ENCODE measurements at regions not wholly inside any gene's neighbourhood (a gene's known extent, or its start where the extent isn't known, plus 50 kb on each side); places are given as distances from the start of the nearest gene placed in this dataset.

DNA sequence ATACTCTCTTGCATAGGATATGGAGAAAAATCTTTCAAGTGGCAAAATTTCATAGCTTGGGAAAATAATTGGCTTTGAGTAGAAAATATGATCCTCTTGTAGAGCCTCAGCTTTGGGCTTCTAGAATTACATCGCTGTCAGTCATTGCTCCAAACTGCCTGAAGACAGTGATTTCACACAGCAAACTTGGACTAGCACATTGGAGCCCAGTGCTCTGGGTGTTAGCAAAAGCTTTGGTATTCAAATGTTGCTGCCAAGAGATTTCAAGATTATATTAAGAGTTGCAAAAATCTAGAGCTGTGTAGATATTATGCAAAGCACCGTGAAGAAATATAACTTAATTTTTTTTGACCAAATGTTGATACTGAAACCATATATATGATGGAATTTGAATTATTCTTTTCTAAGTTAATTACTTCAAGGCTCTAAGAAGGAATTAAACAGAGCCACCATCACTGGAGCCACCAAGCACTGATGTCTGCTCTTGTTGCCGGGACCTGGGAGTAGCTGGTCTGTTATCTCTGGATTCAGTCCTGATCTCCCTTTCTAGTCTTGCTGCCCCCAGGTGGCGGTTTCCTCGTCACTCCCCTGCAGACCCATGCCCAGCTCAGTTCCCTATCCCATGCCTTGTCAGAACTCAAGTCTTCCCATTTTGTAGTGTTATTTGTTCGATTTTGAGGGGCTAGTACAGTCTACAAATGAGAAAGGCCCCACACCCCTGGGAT is 260.7 kb upstream of the SFRP2 start:
- CTCF ChIA-PET: interaction anchor here (1.1 kb wide), 1 partner anchor 22 kb away, joined by 3 read pairs; no protein-coding TSS in a partner anchor
- TF ChIP-seq, protein P1, sequence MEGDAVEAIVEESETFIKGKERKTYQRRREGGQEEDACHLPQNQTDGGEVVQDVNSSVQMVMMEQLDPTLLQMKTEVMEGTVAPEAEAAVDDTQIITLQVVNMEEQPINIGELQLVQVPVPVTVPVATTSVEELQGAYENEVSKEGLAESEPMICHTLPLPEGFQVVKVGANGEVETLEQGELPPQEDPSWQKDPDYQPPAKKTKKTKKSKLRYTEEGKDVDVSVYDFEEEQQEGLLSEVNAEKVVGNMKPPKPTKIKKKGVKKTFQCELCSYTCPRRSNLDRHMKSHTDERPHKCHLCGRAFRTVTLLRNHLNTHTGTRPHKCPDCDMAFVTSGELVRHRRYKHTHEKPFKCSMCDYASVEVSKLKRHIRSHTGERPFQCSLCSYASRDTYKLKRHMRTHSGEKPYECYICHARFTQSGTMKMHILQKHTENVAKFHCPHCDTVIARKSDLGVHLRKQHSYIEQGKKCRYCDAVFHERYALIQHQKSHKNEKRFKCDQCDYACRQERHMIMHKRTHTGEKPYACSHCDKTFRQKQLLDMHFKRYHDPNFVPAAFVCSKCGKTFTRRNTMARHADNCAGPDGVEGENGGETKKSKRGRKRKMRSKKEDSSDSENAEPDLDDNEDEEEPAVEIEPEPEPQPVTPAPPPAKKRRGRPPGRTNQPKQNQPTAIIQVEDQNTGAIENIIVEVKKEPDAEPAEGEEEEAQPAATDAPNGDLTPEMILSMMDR (IDR thresholded peaks at IDR 0.05; ENCODE audit: control extremely low read depth, extremely low read depth, low read depth, missing control alignments): no peak
- no peak for DNase-seq (ENCODE audit: extremely low spot score)
- POLR2A ChIA-PET: no interaction called here

DNA sequence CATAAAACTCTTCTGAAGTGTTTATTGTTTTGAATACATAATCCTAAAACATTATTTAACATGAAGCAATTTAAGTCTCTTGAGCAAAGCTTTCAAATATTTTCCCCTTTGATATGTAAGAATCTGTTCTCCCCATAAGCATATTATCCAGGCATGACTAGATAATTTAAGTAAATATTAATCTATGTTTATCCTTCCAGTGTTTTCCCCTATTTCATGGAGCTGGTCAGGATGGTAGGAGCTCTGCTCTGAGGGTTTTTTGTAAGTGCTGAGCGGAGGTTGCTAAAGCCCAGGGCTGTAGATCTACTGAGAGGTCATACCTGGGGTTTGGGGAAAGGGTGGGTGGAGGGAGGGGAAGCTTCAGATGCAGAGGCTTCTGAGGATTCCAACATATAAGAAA is 258.9 kb upstream of the SFRP2 start:
- TF ChIP-seq, protein P1 (IDR thresholded peaks at IDR 0.05; ENCODE audit: control extremely low read depth, extremely low read depth, low read depth, missing control alignments): no peak
- no peak for DNase-seq (ENCODE audit: extremely low spot score)
- CTCF ChIA-PET: interaction anchor here (1.5 kb wide), 1 partner anchor 20 kb away, joined by 4 read pairs; no protein-coding TSS in a partner anchor
- POLR2A ChIA-PET: no interaction called here

DNA sequence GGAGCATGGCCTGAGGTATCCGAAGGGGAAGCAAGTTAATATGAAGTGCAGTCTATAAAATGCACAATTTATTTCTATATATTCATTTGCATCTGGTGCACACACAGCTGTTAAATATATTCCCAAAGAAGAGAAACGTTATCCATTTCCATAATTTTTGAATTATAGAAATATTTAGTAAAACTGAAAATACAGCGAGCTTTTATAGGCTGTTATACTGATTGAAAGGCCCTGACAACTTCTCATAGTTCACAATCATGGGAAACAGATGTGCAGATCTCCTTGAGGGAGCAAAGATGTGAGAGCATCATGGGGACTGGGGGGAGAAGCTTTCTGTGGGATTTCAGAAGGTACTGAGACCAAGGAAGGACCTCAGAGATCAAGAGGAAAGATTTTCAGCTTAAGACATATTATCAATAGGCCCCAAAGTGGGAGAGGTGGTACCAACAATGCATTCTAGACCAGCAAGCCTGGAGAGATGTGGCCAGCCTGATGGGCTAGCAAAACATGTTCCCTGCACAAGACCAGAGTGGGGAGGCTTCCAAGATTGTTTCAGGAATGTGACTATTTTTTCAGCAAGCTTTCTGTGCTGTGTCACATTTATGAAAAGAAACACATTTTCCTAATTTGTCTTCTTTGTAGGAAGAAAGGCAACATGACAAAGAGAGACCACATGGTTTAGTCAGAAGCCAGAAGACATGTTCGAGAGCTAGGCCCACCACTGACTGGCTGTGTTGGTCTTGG is 256.0 kb upstream of the SFRP2 start:
- CTCF ChIA-PET: no interaction called here

DNA sequence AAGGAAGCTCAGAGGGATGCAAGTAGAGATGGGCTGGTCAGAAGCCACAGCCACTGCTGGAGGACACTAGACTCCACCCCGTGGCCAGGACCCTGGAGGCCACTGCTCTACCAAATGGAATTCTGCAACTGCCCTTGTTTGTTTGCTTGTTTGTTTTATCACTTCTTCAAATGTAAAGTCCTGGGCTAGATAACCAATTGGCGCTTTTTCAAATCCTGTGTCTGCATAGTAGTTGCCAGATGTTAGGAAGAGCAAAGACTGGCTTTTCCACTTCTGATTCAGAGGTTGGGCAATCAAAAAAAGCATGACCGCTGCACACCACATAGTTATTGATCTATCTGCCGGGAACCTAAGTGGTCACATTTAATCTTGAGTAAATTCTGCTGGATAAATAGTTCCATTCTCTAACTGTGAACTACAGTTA is 255.2 kb upstream of the SFRP2 start:
- DNase-seq (ENCODE audit: extremely low spot score): no peak
- CTCF ChIA-PET: no interaction called here
- TF ChIP-seq, protein P1 (IDR thresholded peaks at IDR 0.05; ENCODE audit: control extremely low read depth, extremely low read depth, low read depth, missing control alignments): no peak
- POLR2A ChIA-PET: no interaction called here

More for the DNA sequence above, 256.0 kb upstream of the SFRP2 start:
- POLR2A ChIA-PET: no interaction called here
- DNase-seq (ENCODE audit: extremely low spot score): no peak
- TF ChIP-seq, protein P1 (IDR thresholded peaks at IDR 0.05; ENCODE audit: control extremely low read depth, extremely low read depth, low read depth, missing control alignments): no peak

DNA sequence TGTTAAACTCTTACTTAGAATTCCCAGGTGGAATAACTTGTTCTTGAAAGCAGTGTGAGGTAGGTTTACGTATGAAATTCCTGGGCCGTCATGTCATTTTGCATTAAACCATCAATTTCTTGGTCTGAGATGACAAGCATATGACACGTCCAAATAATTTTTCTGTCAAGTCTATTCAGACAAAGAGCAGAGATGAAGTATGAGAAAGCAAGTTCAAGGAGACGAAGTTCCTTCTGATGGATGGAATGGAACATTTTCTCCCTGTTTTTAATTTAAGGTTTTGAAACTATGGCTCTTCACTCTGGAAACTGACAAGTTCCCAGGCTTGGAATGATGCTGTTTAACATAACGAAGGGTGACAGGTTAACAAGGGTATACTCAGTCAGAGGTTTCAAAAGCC is 252.8 kb upstream of the SFRP2 start:
- CTCF ChIA-PET: no interaction called here
- POLR2A ChIA-PET: no interaction called here
- TF ChIP-seq, protein P1 (IDR thresholded peaks at IDR 0.05; ENCODE audit: control extremely low read depth, extremely low read depth, low read depth, missing control alignments): no peak
- DNase-seq (ENCODE audit: extremely low spot score): no peak

DNA sequence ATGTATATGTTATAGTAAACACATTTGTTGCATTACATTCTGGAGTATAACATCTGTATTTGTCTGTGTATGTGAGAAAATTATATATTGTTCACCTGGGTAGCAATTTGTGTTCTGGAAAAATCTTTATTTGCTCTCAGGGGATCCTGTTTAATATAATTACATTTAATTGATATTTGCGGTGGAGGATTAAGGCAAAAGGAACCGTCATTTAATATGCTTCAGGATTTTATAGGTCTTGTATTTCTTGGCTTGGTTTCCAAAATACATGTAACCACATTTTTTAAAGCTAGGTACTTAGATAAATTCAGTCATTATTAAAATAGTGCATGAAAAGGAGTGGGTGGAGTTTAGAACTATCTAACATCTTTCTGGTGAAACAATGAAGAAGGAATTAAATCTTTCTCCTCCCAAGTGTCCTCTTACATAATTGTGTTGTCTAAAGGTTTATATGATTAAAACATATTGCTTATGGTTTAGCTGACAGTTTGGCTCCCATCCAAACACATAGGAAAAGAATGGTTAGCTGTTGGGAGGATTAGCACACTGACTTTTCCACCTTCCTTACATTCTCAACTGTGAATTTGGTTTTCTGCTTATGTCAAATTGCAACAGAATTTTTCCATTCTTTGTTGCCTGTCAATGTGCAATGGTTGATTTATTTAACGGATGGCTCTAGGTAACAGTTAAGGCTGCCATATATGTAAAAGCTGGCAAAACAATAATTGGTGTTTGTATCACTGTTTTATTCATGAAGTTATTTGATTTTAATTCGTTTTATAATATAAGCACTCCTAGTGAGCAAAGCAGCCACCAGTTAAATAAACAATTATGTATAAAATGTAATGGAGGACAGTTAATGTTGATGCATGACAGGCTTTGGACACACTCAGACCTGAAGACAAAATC is 250.8 kb upstream of the SFRP2 start:
- ChIA-PET POLR2A (no interaction called here), CTCF (interaction anchor here (0.9 kb wide), 1 partner anchor 30 kb away, joined by 3 read pairs; no protein-coding TSS in a partner anchor)
- TF ChIP-seq, protein P1 (IDR thresholded peaks at IDR 0.05; ENCODE audit: control extremely low read depth, extremely low read depth, low read depth, missing control alignments): no peak
- DNase-seq (ENCODE audit: extremely low spot score): no peak
